ENCODE measurements at regions not wholly inside any gene's neighbourhood (a gene's known extent, or its start where the extent isn't known, plus 50 kb on each side); places are given as distances from the start of the nearest gene placed in this dataset.

GRCh38 chr14:34190717-34191116, 239.8 kb upstream of the EGLN3 start:
- TF ChIP-seq CTCF (IDR thresholded peaks at IDR 0.05) (no peak), ZBTB43 (CRISPR knock-in tag; IDR thresholded peaks at IDR 0.05) (no peak), JUN (CRISPR knock-in tag; IDR thresholded peaks at IDR 0.05) (no peak), ATF2 (CRISPR knock-in tag; IDR thresholded peaks at IDR 0.05; ENCODE audit: borderline replicate concordance, low read depth) (no peak), MAX (CRISPR knock-in tag; IDR thresholded peaks at IDR 0.05) (no peak), ZNF232 (CRISPR knock-in tag; IDR thresholded peaks at IDR 0.05) (no peak), RORB (CRISPR knock-in tag; IDR thresholded peaks at IDR 0.05) (no peak), FOXP1 (CRISPR knock-in tag; IDR thresholded peaks at IDR 0.05; ENCODE audit: borderline replicate concordance) (no peak), ZNF396 (CRISPR knock-in tag; IDR thresholded peaks at IDR 0.05; ENCODE audit: borderline replicate concordance) (no peak), ZNF416 (CRISPR knock-in tag; IDR thresholded peaks at IDR 0.05) (no peak), HMGXB4 (CRISPR knock-in tag; IDR thresholded peaks at IDR 0.05) (no peak), CREM (CRISPR knock-in tag; IDR thresholded peaks at IDR 0.05) (no peak)
